Upper lobe of right lung (tissue), 1 donor: ENCODE measurements at regions not wholly inside any gene's neighbourhood (a gene's known extent, or its start where the extent isn't known, plus 50 kb on each side); places are given as distances from the start of the nearest gene placed in this dataset.
A peak's percentile ranks its signal among the peaks of the same experiment; 100 is the strongest.

Source experiments
- ATAC-seq: fragments of 200-7000 bp; cut with Tn5 transposase; one replicate; pipeline ENCODE4 v1.9.1; 2020; ENCODE audit warnings: mild to moderate bottlenecking, moderate library complexity
- DNase-seq: peaks from one replicate; pipeline ENCODE4 v3.0.0-alpha.2; 2020
- H3K27ac ChIP-seq: fragments of 200-600 bp; one replicate; pipeline ENCODE4 v1.8.0; 2022
- H3K27me3 ChIP-seq: fragments of 200-600 bp; one replicate; pipeline ENCODE4 v1.8.0; 2022; ENCODE audit warnings: mild to moderate bottlenecking
- H3K36me3 ChIP-seq: fragments of 200-600 bp; one replicate; pipeline ENCODE4 v1.8.0; 2022
- H3K4me1 ChIP-seq: fragments of 200-600 bp; one replicate; pipeline ENCODE4 v1.8.0; 2022
- H3K4me3 ChIP-seq: fragments of 200-600 bp; one replicate; pipeline ENCODE4 v1.8.0; 2022; ENCODE audit warnings: mild to moderate bottlenecking
- H3K9me3 ChIP-seq: fragments of 200-600 bp; one replicate; pipeline ENCODE4 v1.8.0; 2022
- CTCF ChIP-seq: fragments of 200-600 bp; IDR thresholded peaks from one replicate; pipeline ENCODE4 v1.8.0; 2022; ENCODE audit warnings: antibody characterized with exemption
- intact Hi-C: fragments of 100-400 bp; cut with DNase I; formaldehyde crosslinking; loops from one replicate; pipeline ENCODE4 v1.11.0; 2022
- donor health status: DM: no; HTN: yes; CAD: no; lungs with severe emphysema.

GRCh38 chr12:19896041-19896440 lies 456.7 kb downstream of the AEBP2 start:
- no peak overlapping the region for H3K4me3 ChIP-seq
- no peaks in the 10 kb centered on the region for H3K36me3 ChIP-seq
- ATAC-seq (no peak), DNase-seq (no peak)
- H3K27ac ChIP-seq = no peak overlapping the region
- intact Hi-C loops = no loop called here
- no peak for TF ChIP-seq CTCF
- no peaks in the 10 kb centered on the region for H3K4me1 ChIP-seq
- no peaks in the 10 kb centered on the region for H3K9me3 ChIP-seq
- H3K27me3 ChIP-seq = no peaks in the 10 kb centered on the region

GRCh38 chr12:19896534-19896933 lies 457.2 kb downstream of the AEBP2 start:
- Histone ChIP-seq H3K4me3 (no peak overlapping the region), H3K27ac (no peak overlapping the region), H3K4me1 (no peaks in the 10 kb centered on the region), H3K36me3 (no peaks in the 10 kb centered on the region), H3K9me3 (no peaks in the 10 kb centered on the region), H3K27me3 (no peaks in the 10 kb centered on the region)
- TF ChIP-seq CTCF = no peak
- DNase-seq (no peak), ATAC-seq (no peak)
- intact Hi-C loops = no loop called here

- no peaks in the 10 kb centered on the region for H3K36me3 ChIP-seq
- no peak overlapping the region for H3K4me3 ChIP-seq
- no peaks in the 10 kb centered on the region for H3K9me3 ChIP-seq
- intact Hi-C loops = no loop called here
- no peak overlapping the region for H3K27ac ChIP-seq
- no peak for ATAC-seq
- no peak for TF ChIP-seq CTCF
- no peaks in the 10 kb centered on the region for H3K4me1 ChIP-seq
- no peaks in the 10 kb centered on the region for H3K27me3 ChIP-seq
- no peak for DNase-seq
Observed at GRCh38 chr12:19897900-19898408, 458.7 kb downstream of the AEBP2 start.

GRCh38 chr12:19901841-19902240 lies 462.5 kb downstream of the AEBP2 start:
- no peaks in the 10 kb centered on the region for H3K36me3 ChIP-seq

GRCh38 chr12:19904819-19905218 lies 463.5 kb upstream of the PDE3A start:
- Histone ChIP-seq H3K27ac (no peak overlapping the region), H3K36me3 (no peaks in the 10 kb centered on the region), H3K27me3 (no peaks in the 10 kb centered on the region), H3K9me3 (no peaks in the 10 kb centered on the region), H3K4me1 (no peaks in the 10 kb centered on the region), H3K4me3 (no peak overlapping the region)
- intact Hi-C loops = no loop called here
- no peak for TF ChIP-seq CTCF
- ATAC-seq (no peak), DNase-seq (no peak)

More at GRCh38 chr12:19901841-19902240, 462.5 kb downstream of the AEBP2 start:
- DNase-seq (no peak), ATAC-seq (no peak)
- intact Hi-C loops = no loop called here
- no peak overlapping the region for H3K4me3 ChIP-seq
- H3K4me1 ChIP-seq = no peaks in the 10 kb centered on the region
- no peaks in the 10 kb centered on the region for H3K9me3 ChIP-seq
- H3K27ac ChIP-seq = no peak overlapping the region
- H3K27me3 ChIP-seq = no peaks in the 10 kb centered on the region
- TF ChIP-seq CTCF = no peak

- no peak for DNase-seq
- Histone ChIP-seq H3K36me3 (no peaks in the 10 kb centered on the region), H3K27me3 (no peaks in the 10 kb centered on the region), H3K4me3 (no peak overlapping the region), H3K9me3 (no peaks in the 10 kb centered on the region), H3K4me1 (no peaks in the 10 kb centered on the region), H3K27ac (no peak overlapping the region)
- intact Hi-C loops = no loop called here
- ATAC-seq = peak; percentile 56
- no peak for TF ChIP-seq CTCF
Observed at GRCh38 chr12:19908830-19909229, 459.5 kb upstream of the PDE3A start.
